Thyroid gland (tissue), 4 donors: ENCODE measurements at regions not wholly inside any gene's neighbourhood (a gene's known extent, or its start where the extent isn't known, plus 50 kb on each side); places are given as distances from the start of the nearest gene placed in this dataset.

Experiments
- CTCF ChIP-seq, 6 experiments: fragments of 200-600 bp in 3 of 6; fragments of 450-650 bp in 3 of 6; sonication (generic) in 3 of 6; IDR thresholded peaks; one replicate each; pipeline ENCODE4 v1.5.1; 2016 to 2019; ENCODE audit warnings: antibody characterized with exemption in 6 of 6, mild to moderate bottlenecking in 2 of 6, inconsistent platforms in 1 of 6, moderate library complexity in 1 of 6
- POLR2A ChIP-seq, 2 donors: fragments of 450-650 bp; IDR thresholded peaks; one replicate each; pipeline ENCODE4 v1.6.1; 2017; ENCODE audit warnings: antibody characterized with exemption in 2 of 2, mild to moderate bottlenecking in 2 of 2, moderate library complexity in 1 of 2

GRCh38 chr2:155844461-155844860 lies 488.1 kb downstream of the NR4A2 start:
- no peak for TF ChIP-seq CTCF (IDR thresholded peaks at IDR 0.05)
- TF ChIP-seq POLR2A (IDR thresholded peaks at IDR 0.05), result no peak
